ENCODE measurements at regions not wholly inside any gene's neighbourhood (a gene's known extent, or its start where the extent isn't known, plus 50 kb on each side); places are given as distances from the start of the nearest gene placed in this dataset.

- no peak for DNase-seq
These were observed 56.9 kb upstream of the SIMC1 start for GRCh38 chr5:176181271-176181855.

GRCh38 chr5:176183321-176184074 lies 54.7 kb upstream of the SIMC1 start:
- DNase-seq = no peak

- DNase-seq = no peak
These were observed 53.6 kb upstream of the SIMC1 start for GRCh38 chr5:176184608-176185132.

- no peak for DNase-seq
These were observed 53.0 kb upstream of the SIMC1 start for GRCh38 chr5:176185133-176185733.

- DNase-seq = no peak
These were observed 52.1 kb upstream of the SIMC1 start for GRCh38 chr5:176186107-176186506.

DNA sequence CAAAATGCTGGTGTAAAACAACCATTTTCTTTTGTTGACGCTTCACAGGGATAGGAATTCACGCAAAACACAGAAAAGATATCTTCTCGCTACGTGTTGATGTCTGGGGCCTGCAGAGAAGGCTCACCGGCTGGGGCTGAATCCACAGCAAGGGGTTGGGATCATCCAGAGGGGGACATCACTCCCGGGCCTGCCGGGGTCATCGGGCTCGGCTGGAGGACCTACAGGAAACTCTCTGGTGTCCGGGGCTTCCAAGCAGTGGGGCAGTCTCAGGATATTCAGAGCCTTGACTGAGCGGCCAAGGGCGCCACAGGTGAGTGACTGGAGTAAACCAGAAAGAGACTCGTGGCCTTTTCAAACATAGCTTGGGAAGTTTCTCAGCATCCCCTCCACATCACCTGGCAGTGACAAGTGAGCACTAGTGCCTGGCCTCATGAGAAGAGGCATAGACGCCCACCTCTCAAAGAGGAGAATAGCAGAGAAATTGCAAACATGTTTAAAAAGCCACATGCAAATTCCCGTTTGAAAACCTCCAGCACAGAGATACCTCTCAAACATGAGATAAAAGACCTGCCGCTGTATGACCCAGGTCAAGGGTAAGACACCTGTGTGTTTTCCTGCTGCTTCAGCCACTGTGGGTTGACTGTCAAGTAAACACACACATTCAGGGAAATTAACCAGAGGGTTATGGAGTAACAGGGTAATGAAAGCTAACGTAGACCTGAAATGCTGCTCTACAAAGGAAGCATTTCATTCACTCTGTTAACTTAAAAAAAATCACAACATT lies 50.8 kb upstream of the SIMC1 start:
- no peak for DNase-seq

DNA sequence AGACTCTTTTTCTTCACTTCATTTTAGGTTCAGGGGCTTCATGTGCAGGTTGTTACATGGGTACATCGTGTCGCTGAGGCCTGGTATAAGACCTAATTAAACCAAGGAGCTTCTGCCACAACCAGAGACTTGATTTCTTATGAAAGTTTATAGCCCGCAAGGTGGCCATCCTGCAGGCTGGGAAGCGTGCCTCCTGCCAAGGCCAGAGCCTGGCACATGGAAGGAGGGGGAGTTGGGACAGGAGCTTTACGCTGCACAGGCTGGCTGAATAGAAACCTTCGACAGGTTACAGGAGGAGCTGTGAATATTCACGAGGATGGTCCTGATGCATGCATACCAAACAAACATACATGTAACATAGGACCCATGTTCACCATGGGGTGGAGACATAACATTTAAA lies 50.1 kb upstream of the SIMC1 start:
- no peak for DNase-seq
